GM19239 (cell line): ENCODE measurements at regions not wholly inside any gene's neighbourhood (a gene's known extent, or its start where the extent isn't known, plus 50 kb on each side); places are given as distances from the start of the nearest gene placed in this dataset.
"Not testable (repeated sequence)": the region's sequence is repeated elsewhere in the genome, so short reads cannot be mapped to it uniquely, and the experiment has no call there.

Source experiments
- DNase-seq: peaks from one replicate; pipeline ENCODE4 v3.0.0; 2011; ENCODE audit warnings: low spot score; ENCODE audit not compliant: insufficient read length
- FAIRE-seq: peaks from 2 replicates; lab custom pipeline; 2011; peaks lifted over from hg19 to GRCh38; lab: Jason Lieb, UNC

DNA sequence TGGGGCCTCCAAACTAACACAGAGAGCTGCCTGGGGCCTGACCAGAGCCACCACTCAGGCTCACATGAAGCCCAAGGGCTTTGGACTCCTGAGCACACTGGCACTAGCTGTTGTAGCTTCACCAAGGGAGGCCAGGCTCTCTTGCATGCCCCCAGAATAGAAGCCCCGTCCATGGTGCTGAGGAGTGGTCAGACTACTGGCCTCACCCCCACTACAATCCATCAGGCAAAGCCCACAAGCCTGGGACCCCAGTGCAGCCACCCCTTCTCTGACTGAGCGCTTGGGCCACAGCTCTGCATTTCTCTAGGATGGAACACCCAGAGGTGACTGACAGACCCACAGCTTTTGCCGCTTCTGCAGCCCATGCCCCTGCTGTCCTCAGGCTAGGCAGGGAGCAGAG is 180.8 kb downstream of the PYDC2 start:
- DNase-seq (no peak), FAIRE-seq (no peak)

- FAIRE-seq = no peak
- DNase-seq = no peak
Observed at GRCh38 chr3:191644291-191644690, 183.3 kb downstream of the PYDC2 start.

DNA sequence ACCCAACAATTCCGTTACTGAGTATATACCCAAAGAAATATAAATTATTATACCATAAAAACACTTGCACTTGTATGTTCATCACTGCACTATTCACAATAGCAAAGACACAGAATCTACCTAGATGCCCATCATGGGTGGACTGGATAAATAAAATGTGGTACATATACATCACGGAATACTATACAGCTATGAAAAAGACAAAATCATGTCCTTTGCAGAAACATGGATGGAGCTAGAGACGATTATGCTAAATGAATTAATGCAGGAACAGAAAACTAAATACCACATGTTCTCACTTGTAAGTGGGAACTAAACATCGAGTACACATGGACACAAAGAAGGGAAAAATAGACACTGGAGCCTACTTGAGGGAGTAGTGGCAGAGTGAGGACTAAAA is 185.3 kb downstream of the PYDC2 start:
- FAIRE-seq (no peak), DNase-seq (no peak)

DNA sequence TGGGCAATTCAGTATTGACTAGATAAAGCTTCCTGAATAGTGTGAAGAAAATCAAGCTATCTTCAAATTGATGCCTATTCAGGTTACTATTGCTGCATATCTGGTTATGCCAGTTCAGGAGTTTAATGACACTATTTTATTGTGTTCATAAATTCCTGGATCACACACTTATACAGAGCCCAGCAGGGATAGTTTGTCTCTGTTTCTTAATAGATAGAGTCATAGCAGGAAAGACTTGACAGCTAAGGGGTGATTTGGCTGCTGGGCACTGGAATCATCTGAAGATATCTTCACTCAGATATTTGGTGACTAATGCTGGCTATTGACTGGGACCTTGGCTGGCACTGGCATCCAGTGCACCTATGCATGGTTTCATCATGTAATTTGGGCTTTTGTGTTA is 187.8 kb downstream of the PYDC2 start:
- no peak for DNase-seq
- no peak for FAIRE-seq

DNA sequence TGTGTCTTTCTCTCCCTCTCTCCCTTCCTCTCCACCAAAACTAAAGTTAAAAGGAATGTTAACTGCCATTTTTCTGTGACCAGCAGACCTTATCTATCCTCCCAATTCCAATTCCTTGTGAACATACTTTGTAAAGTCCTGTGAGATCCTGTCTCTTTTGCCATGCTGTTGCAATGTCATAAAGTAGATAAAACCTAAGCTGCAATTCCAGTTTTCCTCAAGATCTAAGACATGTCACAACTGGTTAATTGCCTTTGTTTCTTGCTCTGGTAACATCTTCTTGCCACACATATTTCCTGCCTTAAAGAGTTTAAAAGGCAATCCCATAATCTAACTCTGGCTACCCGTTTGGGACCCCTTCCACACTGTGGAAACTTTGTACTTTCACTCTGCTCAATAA is 188.7 kb downstream of the PYDC2 start:
- FAIRE-seq (no peak), DNase-seq (no peak)

DNA sequence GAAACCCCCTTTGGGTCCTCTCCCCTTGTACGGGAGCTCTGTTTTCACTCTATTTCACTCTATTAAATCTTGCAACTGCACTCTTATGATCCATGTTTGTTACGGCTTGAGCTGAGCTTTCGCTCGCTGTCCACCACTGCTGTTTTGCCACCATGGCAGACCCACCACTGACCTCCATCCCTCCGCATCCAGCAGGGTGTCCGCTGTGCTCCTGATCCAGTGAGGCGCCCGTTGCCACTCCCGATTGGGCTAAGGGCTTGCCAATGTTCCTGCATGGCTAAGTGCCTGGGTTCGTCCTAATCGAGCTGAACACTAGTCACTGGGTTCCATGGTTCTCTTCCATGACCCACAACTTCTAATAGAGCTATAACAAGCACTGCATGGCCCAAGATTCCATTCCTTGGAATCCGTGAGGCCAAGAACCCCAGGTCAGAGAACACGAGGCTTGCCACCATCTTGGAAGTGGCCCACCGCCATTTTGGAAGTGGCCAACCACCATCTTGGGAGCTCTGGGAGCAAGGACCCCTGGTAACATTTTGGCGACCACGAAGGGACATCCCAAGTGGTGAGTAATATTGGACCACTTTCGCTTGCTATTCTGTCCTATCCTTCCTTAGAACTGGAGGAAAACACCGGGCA is 197.9 kb downstream of the PYDC2 start:
- not testable (repeated sequence) for FAIRE-seq, DNase-seq

DNA sequence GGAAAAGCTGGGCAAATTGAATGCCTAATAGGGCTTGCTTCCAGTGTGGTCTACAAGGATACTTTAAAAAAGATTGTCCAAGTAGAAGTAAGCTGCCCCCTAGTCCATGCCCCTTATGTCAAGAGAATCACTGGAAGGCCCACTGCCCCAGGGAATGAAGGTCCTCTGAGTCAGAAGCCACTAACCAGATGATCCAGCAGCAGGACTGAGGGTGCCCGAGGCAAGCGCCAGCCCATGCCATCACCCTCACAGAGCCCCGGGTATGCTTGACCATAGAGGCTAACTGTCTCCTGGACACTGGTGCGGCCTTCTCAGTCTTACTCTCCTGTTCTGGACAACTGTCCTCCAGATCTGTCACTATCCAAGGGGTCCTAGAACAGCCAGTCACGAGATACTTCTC is 201.2 kb downstream of the PYDC2 start:
- FAIRE-seq = not testable (repeated sequence)

GRCh38 chr3:191680989-191681597 is 220.1 kb downstream of the PYDC2 start:
- no peak for FAIRE-seq

More for the DNA sequence above, 201.2 kb downstream of the PYDC2 start:
- DNase-seq = not testable (repeated sequence)

GRCh38 chr3:191682961-191683360 is 222.0 kb downstream of the PYDC2 start:
- FAIRE-seq (no peak), DNase-seq (no peak)

More at GRCh38 chr3:191680989-191681597, 220.1 kb downstream of the PYDC2 start:
- DNase-seq = no peak

DNA sequence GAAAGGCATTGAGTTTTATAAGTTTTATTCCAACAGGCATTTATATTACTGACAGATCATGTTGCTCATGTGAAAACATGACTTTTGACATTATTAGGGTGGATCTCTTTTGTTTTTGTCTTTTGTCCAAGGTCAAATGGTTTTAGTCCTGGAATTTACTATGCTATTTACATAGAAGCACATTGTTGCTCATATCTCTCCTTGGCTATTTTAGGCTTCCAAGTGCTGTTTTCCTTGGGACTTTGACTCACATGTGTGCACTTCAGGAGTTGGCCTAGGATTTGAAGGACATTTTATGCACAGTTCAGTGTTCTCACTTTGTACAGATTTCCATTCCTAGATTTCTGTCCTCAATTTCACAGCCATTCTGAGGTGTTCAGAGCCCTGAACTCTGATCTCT is 225.7 kb downstream of the PYDC2 start:
- no peak for DNase-seq
- no peak for FAIRE-seq

DNA sequence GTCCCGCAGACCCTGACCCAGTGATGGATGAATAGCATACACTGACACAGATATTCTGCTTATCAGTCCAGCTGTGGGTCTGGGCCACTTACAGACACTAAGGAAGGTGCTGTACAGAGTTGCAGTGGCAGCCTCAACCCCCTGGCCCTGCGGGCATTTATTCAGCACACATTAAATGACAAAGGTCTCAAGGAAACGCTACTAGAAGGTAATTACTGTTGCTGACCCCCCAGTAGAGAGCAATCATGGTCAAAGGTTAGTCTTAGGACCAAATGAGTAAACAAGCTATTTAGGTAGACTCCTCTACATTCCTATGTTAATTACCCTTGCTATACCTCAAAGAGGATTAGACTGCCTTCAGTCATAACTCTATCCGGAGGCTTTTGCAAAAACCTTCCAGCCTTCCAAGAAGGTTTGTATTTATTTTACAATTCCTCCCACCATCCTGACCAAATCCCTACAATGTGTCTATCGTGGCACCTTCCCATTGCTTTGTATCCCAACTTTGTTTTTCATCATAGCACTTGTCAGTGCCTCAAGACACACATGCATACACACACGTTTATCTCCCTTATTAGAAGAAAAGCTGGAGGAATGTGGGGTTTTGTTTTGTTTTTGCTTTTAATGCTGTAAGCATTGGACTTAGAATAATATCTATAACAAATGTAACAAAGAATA is 227.9 kb downstream of the PYDC2 start:
- DNase-seq (no peak), FAIRE-seq (no peak)

- FAIRE-seq, DNase-seq: not testable (repeated sequence)
Observed at GRCh38 chr3:191691184-191691583, 230.2 kb downstream of the PYDC2 start.

GRCh38 chr3:191695131-191695814 is 234.3 kb downstream of the PYDC2 start:
- no peak for FAIRE-seq
- no peak for DNase-seq

- DNase-seq = no peak
- no peak for FAIRE-seq
Observed at GRCh38 chr3:191695815-191696153, 234.8 kb downstream of the PYDC2 start.

DNA sequence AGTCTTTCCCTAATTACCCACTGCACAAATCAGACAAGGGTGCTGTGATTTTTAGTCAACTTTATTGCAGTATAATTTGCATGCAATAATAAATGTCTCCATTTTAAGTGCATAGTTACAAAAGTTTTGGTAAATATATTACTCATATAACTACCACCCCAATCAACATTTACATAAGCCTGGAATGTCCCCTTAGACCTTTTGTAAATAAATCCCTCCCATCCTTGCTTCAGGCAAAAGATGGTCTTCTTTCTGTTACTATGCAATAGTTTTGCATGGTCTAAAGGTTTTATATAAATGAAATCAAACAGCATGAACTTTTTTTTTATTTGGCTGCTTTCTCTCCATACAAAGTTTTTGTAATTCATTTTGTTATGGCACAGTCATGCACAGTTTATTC is 235.4 kb downstream of the PYDC2 start:
- DNase-seq = no peak
- no peak for FAIRE-seq

- FAIRE-seq = no peak
Observed at GRCh38 chr3:191699546-191699945, 238.6 kb downstream of the PYDC2 start.

GRCh38 chr3:191702121-191702520 is 241.2 kb downstream of the PYDC2 start:
- DNase-seq (no peak), FAIRE-seq (no peak)

More at GRCh38 chr3:191699546-191699945, 238.6 kb downstream of the PYDC2 start:
- DNase-seq = no peak

- FAIRE-seq (no peak), DNase-seq (no peak)
Observed at GRCh38 chr3:191707817-191708216, 246.9 kb downstream of the PYDC2 start.

DNA sequence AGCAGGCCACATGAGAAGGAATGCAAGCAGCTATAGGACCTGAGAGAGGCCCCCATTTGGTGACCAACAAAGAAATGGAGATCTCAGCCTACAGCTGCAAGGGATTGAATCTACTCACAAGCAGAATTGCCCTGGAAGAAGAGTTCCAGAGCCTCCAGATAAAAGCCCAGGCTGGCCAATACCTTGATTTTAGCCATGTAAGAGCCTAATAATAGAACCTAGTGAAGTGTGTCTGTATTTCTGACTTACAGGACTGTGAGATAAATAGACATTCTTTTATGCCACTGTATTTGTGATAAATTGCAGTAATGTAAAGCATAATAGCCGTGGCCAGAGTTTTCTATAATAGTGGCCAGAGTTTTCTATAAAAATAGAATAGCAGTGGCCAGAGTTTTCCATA is 254.6 kb downstream of the PYDC2 start:
- FAIRE-seq = no peak

GRCh38 chr3:191721390-191721861 is 260.5 kb downstream of the PYDC2 start:
- FAIRE-seq (no peak), DNase-seq (no peak)

More for the DNA sequence above, 254.6 kb downstream of the PYDC2 start:
- no peak for DNase-seq

DNA sequence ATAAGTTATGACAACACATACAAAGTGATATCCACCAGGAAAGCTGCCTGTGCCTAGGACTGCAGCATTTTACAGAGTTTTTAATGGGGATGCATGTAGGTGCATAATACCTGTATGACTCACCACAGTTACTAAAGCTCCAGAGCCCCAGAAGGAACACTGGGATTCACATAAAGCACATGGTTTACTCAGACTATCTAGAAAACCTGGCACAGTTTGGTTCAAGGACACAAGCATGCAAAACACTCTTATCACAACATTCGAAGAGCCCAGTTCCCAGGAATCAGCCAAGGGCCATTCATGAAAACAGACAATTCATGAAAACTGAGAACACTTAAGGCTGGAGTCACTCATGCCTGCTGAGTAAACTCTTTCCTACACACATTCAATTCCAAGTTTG is 261.0 kb downstream of the PYDC2 start:
- no peak for FAIRE-seq

More for the DNA sequence above, 261.0 kb downstream of the PYDC2 start:
- no peak for DNase-seq
